Body of pancreas (tissue), 4 donors: ENCODE measurements at regions not wholly inside any gene's neighbourhood (a gene's known extent, or its start where the extent isn't known, plus 50 kb on each side); places are given as distances from the start of the nearest gene placed in this dataset.

Source experiments
- CTCF ChIP-seq, 7 experiments: fragments of 450-650 bp in 4 of 7; fragments of 200-600 bp in 3 of 7; sonication (generic) in 3 of 7; IDR thresholded peaks; one replicate each; pipeline ENCODE4 v1.5.1; 2016 to 2019; ENCODE audit warnings: antibody characterized with exemption in 7 of 7
- POLR2A ChIP-seq, 3 donors: fragments of 450-650 bp; IDR thresholded peaks; one replicate each; pipeline ENCODE4 v1.6.1; 2016; ENCODE audit warnings: antibody characterized with exemption in 3 of 3, mild to moderate bottlenecking in 2 of 3

GRCh38 chr6:47106216-47106615 is 64.1 kb upstream of the ADGRF1 start:
- TF ChIP-seq CTCF (IDR thresholded peaks at IDR 0.05) (no peak), POLR2A (IDR thresholded peaks at IDR 0.05) (no peak)
